B cell (primary cell): ENCODE measurements at regions not wholly inside any gene's neighbourhood (a gene's known extent, or its start where the extent isn't known, plus 50 kb on each side); places are given as distances from the start of the nearest gene placed in this dataset.

Source experiments
- ATAC-seq: fragments of 200-7000 bp; cut with Tn5 transposase; one replicate; pipeline ENCODE4 v1.10.0; 2021; ENCODE audit warnings: low read depth, mild to moderate bottlenecking, moderate number of reproducible peaks, moderate library complexity
- CTCF ChIA-PET: fragments of 350-600 bp; sonication (Branson Sonifier 250); formaldehyde crosslinking; loops from one replicate; lab custom pipeline; 2021; ENCODE audit warnings: antibody characterized with exemption, inconsistent platforms; lab: Charles Lee
- POLR2A ChIA-PET: fragments of 350-600 bp; sonication (Branson Sonifier 250); formaldehyde crosslinking; loops from one replicate; lab custom pipeline; 2021; ENCODE audit warnings: antibody characterized with exemption; lab: Charles Lee
- DNase-seq: peaks from one replicate; pipeline ENCODE4 v3.0.0; 2013
- H2AFZ ChIP-seq: 2 replicates; pipeline ENCODE4 v1.6.1; 2012; ENCODE audit warnings: mild to moderate bottlenecking, low read depth, low read length; ENCODE audit not compliant: insufficient read depth, poor library complexity, severe bottlenecking
- H3K27ac ChIP-seq, 2 donors: 1 replicate in 1 of 2; 2 replicates in 1 of 2; pipeline ENCODE4 v1.5.1; 2012 to 2013; ENCODE audit warnings: low read length in 2 of 2, mild to moderate bottlenecking in 2 of 2, moderate library complexity in 1 of 2
- H3K27me3 ChIP-seq, 4 experiments: fragments of 200-600 bp in 1 of 4; sonication (generic) in 1 of 4; replicated peaks in 1 of 4; 1 replicate in 2 of 4; 2 replicates in 2 of 4; pipeline versions ENCODE4 v1.6.1 to v1.7.0; 2013 to 2016; ENCODE audit warnings: low read length in 3 of 4, mild to moderate bottlenecking in 2 of 4, mixed read lengths in 1 of 4, moderate library complexity in 1 of 4; ENCODE audit not compliant: insufficient read depth in 4 of 4, control insufficient read depth in 3 of 4; ENCODE audit errors: control extremely low read depth in 1 of 4
- H3K36me3 ChIP-seq, 2 experiments: replicated peaks in 1 of 2; 1 replicate in 1 of 2; 2 replicates in 1 of 2; pipeline versions ENCODE4 v1.6.1 to v1.7.1; 2013; ENCODE audit warnings: low read length in 1 of 2; ENCODE audit not compliant: insufficient read depth in 2 of 2, control insufficient read depth in 1 of 2; ENCODE audit errors: control extremely low read depth in 1 of 2, extremely low read depth in 1 of 2
- H3K4me1 ChIP-seq, 2 donors: fragments of 200-600 bp in 1 of 2; sonication (generic) in 1 of 2; 1 replicate in 1 of 2; 2 replicates in 1 of 2; pipeline versions ENCODE4 v1.5.1 to v1.6.1; 2013 to 2017; ENCODE audit warnings: low read length in 2 of 2; ENCODE audit not compliant: control insufficient read depth in 2 of 2, insufficient read depth in 2 of 2
- H3K4me2 ChIP-seq: replicated peaks from 2 replicates; pipeline ENCODE3; 2012; ENCODE audit warnings: mild to moderate bottlenecking, low read depth, low read length; ENCODE audit not compliant: poor library complexity, severe bottlenecking
- H3K4me3 ChIP-seq, 5 experiments: fragments of 200-600 bp in 1 of 5; sonication (generic) in 1 of 5; 1 replicate in 3 of 5; 2 replicates in 2 of 5; pipeline versions ENCODE4 v1.5.1 to v1.7.0; 2011 to 2016; ENCODE audit warnings: low read length in 4 of 5, mild to moderate bottlenecking in 4 of 5, low read depth in 2 of 5, control low read depth in 1 of 5, moderate library complexity in 1 of 5; ENCODE audit not compliant: insufficient read depth in 1 of 5; ENCODE audit errors: control extremely low read depth in 1 of 5, extremely low read depth in 1 of 5
- H3K79me2 ChIP-seq: fragments of 200-600 bp; sonication (generic); one replicate; pipeline ENCODE4 v1.6.0; 2016; ENCODE audit warnings: low read length; ENCODE audit not compliant: control insufficient read depth, insufficient read depth
- H3K9ac ChIP-seq: fragments of 200-600 bp; sonication (generic); 2 replicates; pipeline ENCODE4 v1.6.1; 2017; ENCODE audit warnings: mild to moderate bottlenecking, low read length, moderate library complexity
- H3K9me3 ChIP-seq, 3 donors: one replicate each; pipeline versions ENCODE4 v1.6.1 to v1.7.1; 2013; ENCODE audit warnings: low read length in 2 of 3; ENCODE audit not compliant: control insufficient read depth in 2 of 3, insufficient read depth in 1 of 3; ENCODE audit errors: control extremely low read depth in 1 of 3
- H4K20me1 ChIP-seq: 2 replicates; pipeline ENCODE4 v1.6.0; 2012; ENCODE audit warnings: mild to moderate bottlenecking, low read length; ENCODE audit not compliant: insufficient read depth, control insufficient read depth, poor library complexity, severe bottlenecking
- H3K27ac Mint-ChIP-seq: one replicate; pipeline ENCODE4 v1.8.0; 2021; ENCODE audit warnings: mixed read lengths
- H3K27me3 Mint-ChIP-seq: one replicate; pipeline ENCODE4 v1.8.0; 2021; ENCODE audit warnings: mixed read lengths
- H3K4me1 Mint-ChIP-seq: one replicate; pipeline ENCODE4 v1.8.0; 2021; ENCODE audit warnings: mixed read lengths
- H3K4me3 Mint-ChIP-seq: one replicate; pipeline ENCODE4 v1.8.0; 2021; ENCODE audit warnings: mixed read lengths
- H3K9me3 Mint-ChIP-seq: one replicate; pipeline ENCODE4 v1.8.0; 2022; ENCODE audit warnings: mixed read lengths; ENCODE audit not compliant: insufficient read depth
- CTCF ChIP-seq: fragments of 200-600 bp; IDR thresholded peaks from one replicate; pipeline ENCODE4 v1.8.0; 2022; ENCODE audit warnings: antibody characterized with exemption, mild to moderate bottlenecking
- EZH2 ChIP-seq: IDR thresholded peaks from 2 replicates; pipeline ENCODE4 v1.6.1; 2012; ENCODE audit warnings: borderline replicate concordance, low read depth, mild to moderate bottlenecking, moderate library complexity, low read length; ENCODE audit not compliant: insufficient read depth, poor library complexity, severe bottlenecking
- WGBS: methylation state at CpG from one replicate; pipeline ENCODE4 v1.1.5; 2013; ENCODE audit warnings: missing lambda C conversion rate; ENCODE audit not compliant: insufficient coverage; 5-methylcytosine and 5-hydroxymethylcytosine counted together
- intact Hi-C: fragments of 100-400 bp; cut with micrococcal nuclease; formaldehyde crosslinking; loops from one replicate; pipeline ENCODE4 v1.10.0; 2022

DNA sequence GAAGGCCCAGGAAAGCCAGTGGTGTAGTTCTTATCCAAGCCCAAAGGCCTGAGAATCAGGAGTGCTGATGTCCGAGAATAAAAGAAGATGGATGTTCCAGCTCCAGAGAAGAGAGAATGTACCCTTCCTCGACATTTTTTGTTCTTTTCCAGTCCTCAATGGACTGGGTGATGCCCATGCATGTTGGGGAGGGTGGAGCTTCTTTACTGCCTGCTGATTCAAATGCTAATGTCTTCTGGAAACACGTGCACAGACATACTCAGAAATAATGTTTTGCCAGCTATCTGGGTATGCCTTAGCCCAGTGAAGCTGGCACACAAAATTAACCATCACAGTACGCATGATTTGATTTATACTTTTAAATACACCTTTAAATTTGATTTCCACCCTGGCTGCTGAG lies 61.5 kb upstream of the FOXE1 start:
- Mint-ChIP-seq H3K4me1 (no peaks in the 10 kb centered on the region), H3K27me3 (peaks cover 11% of the 10 kb centered on the region), H3K9me3 (no peaks in the 10 kb centered on the region), H3K4me3 (no peak overlapping the region), H3K27ac (no peak overlapping the region)
- Histone ChIP-seq H3K4me2 (no peak overlapping the region), H4K20me1 (no peaks in the 10 kb centered on the region), H3K27ac (no peak overlapping the region), H3K79me2 (no peaks in the 10 kb centered on the region), H3K9me3 (peaks cover 0 to 3% (median 0%) of the 10 kb centered on the region in 3 donors), H3K27me3 (peaks cover 0 to 6% (median 2%) of the 10 kb centered on the region in 4 experiments), H3K36me3 (no peaks in the 10 kb centered on the region), H2AFZ (no peak overlapping the region), H3K4me3 (no peak overlapping the region), H3K9ac (no peak overlapping the region), H3K4me1 (no peaks in the 10 kb centered on the region)
- CTCF ChIA-PET, result interaction anchor here (0.7 kb wide), 1 partner anchor 21 kb away, joined by 3 read pairs; no protein-coding TSS in a partner anchor
- DNase-seq (no peak), ATAC-seq (no peak)
- WGBS, result 56% methylated on average over 2 of the region's 4 CpGs
- POLR2A ChIA-PET, result no interaction called here
- TF ChIP-seq EZH2 (no peak), CTCF (no peak)
- intact Hi-C loops, result no loop called here

DNA sequence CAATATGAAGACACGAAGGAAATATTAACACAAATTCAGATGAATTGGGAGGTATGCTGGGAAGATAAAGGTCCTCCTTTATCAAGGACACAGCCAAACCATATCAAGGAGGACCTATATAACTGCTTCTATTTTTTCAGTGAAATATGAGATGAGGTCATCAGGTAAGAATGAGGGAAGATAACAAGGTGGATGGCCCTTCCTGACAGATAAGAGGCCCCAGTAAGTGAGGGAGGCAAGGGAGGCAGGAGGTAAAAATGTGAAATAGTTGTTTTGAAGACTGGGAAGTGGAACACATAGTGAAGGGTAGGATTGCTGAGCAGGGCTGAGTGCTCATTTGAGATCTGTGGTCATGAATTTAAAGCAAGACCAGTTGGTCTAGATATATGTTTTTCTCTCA lies 60.0 kb upstream of the FOXE1 start:
- no peak overlapping the region for H3K4me2 ChIP-seq
- no peak overlapping the region for H2AFZ ChIP-seq
- WGBS, result no CpG with 5 or more reads among the region's 1 CpG
- POLR2A ChIA-PET, result no interaction called here
- Mint-ChIP-seq H3K4me1 (no peaks in the 10 kb centered on the region), H3K27ac (no peak overlapping the region), H3K9me3 (no peaks in the 10 kb centered on the region), H3K4me3 (no peak overlapping the region), H3K27me3 (no peaks in the 10 kb centered on the region)
- TF ChIP-seq EZH2, result no peak
- TF ChIP-seq CTCF, result no peak
- no peaks in the 10 kb centered on the region for H3K36me3 ChIP-seq
- intact Hi-C loops, result no loop called here
- ATAC-seq (no peak), DNase-seq (no peak)
- CTCF ChIA-PET, result no interaction called here
- H3K4me1 ChIP-seq, result no peaks in the 10 kb centered on the region
- H4K20me1 ChIP-seq, result no peaks in the 10 kb centered on the region
- H3K4me3 ChIP-seq, result no peak overlapping the region
- peaks cover 0 to 3% (median 0%) of the 10 kb centered on the region in 3 donors for H3K9me3 ChIP-seq
- H3K27me3 ChIP-seq, result peaks cover 0 to 4% (median 2%) of the 10 kb centered on the region in 4 experiments
- H3K79me2 ChIP-seq, result no peaks in the 10 kb centered on the region
- no peak overlapping the region for H3K27ac ChIP-seq
- no peak overlapping the region for H3K9ac ChIP-seq
